GM18873 (cell line): ENCODE measurements at regions not wholly inside any gene's neighbourhood (a gene's known extent, or its start where the extent isn't known, plus 50 kb on each side); places are given as distances from the start of the nearest gene placed in this dataset.

Experiments used
- ATAC-seq: cut with Tn5 transposase; IDR thresholded peaks from one replicate; pipeline ENCODE4 v1.9.1; 2021; ENCODE audit warnings: mild to moderate bottlenecking, moderate library complexity, moderate number of reproducible peaks; ENCODE audit not compliant: unreplicated experiment, low FRiP score

- no peak for ATAC-seq
Measured at GRCh38 chr13:22079961-22080360, 409.1 kb downstream of the FGF9 start.

DNA sequence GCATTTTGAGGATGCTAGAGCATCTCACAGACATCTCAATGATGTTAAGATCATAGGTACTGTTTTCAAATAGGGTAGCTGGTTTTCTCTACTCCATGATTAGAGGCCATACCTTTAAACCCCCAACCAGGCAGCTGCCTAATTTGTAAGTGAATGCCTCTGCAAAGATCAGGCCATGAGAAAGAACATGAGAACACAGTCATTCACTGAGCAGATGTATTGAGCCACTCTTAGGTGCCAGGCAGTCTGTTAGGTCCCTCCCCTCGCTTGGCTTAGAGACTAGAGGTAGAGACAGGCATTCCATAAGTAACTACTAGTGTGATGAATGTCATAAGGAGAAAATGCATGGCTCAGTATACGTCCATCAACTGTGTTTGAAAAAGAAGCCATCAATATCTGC is 410.0 kb downstream of the FGF9 start:
- ATAC-seq = no peak

GRCh38 chr13:22081430-22081829 is 410.6 kb downstream of the FGF9 start:
- ATAC-seq = no peak

GRCh38 chr13:22082030-22082429 is 411.2 kb downstream of the FGF9 start:
- no peak for ATAC-seq

- ATAC-seq = no peak
Measured at GRCh38 chr13:22082437-22083100, 411.7 kb downstream of the FGF9 start.

- no peak for ATAC-seq
Measured at GRCh38 chr13:22085001-22085400, 414.1 kb downstream of the FGF9 start.

GRCh38 chr13:22086597-22087330 is 415.9 kb downstream of the FGF9 start:
- ATAC-seq = no peak

GRCh38 chr13:22090106-22090505 is 419.2 kb downstream of the FGF9 start:
- ATAC-seq = no peak

DNA sequence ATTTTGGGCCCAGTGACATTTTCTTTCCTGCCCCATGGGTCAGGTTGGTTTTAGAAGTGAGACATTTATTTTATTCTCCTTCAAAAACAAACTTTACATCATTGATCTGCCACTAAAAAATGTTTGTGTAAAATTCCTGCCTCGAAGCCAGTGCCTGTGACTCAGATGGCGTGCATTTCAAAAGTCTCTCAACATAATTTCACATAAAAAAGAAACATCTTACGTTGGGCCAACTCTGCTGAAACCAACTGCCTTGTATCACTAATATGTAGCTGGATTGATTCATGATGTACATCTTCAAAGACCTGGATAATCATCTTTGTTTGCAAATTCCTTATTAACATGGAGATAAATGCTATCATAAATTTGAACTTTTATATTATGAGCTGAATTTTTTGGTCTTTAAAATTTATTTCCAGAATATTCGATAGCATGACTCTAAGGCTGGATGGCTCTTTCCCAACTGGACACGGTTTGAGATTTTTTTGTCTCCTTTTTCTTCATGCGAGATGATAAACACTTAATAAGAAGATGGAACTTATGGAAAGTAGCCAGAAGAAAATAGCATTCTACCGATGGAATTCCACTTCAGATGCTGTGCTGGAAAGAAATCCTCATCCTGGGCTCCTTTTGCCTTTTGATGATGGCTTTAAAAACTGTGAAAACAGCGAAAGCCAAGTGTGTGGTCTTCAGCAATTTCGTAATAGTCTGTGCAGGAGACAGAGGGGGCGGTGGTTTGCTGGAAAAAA is 420.5 kb downstream of the FGF9 start:
- no peak for ATAC-seq

DNA sequence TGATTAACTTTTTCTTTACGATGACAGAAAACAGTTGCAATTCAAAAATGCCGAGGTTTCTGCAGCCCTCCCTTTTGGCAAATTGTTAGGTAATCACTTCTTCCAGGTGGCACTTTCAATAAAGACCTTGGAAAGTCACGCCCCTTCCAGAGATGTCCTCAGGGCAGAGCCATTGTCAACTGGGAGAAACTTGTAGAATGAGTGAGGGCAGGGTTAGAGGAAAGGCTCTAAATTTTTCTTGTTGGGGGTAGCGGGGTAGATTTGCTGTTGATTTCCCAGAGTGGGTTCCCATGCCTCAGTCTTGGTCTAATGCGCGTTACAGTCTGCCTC is 421.1 kb downstream of the FGF9 start:
- ATAC-seq = no peak

DNA sequence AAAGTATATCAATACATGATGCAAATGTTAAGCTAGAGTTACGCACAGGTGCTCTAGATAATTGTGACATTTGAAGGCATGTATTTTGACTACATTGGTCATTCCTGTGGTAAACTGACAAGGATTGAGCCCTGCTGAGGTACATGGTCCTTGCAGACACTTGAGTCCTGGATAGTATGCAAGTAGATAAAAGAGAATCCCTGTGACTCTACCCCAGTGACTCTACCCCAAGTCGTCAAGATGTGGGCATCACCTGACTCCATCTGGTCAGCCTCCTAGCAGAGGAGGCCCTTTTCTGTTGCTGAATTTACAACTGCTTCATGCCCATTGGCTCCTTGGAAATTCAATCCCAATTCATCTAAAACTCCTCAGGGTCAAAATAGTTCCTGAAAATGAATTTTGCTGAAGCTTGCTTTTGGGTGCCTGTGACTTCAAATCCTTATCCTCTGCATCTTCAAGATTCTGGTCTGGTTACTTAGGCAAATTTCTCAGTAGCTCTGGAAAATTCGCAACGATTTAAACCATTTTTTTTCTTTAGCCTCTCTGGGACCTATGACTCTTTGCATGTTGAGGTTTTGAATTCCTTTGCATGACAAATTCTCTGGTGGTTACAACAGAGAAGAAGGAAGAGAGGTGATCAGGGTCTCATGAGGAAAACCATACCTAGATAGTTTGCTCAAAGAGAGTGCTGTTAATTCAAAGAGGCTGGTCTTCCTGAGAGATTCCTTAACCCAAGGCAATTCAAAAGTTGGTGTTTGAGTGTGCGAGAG is 422.1 kb downstream of the FGF9 start:
- ATAC-seq = no peak

DNA sequence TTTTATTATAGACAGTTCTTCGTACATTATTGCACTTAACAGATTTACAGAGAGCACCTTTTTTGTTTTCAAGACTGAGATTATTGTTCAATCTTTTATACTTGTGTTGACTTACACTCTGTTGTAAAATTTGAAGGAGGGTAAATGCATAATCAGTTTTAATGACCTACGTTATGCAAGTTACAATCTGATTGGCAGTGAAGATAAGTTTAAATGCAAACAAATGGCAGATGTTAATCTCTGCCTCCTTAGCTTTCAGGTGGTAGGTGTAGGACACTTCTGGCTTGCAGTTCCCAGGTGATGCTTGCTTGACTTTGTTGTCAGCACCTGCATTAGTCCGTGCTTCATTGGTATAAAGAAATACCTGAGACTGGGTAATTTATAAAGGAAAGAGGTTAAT is 424.9 kb downstream of the FGF9 start:
- ATAC-seq = no peak

- no peak for ATAC-seq
Measured at GRCh38 chr13:22099585-22099984, 428.7 kb downstream of the FGF9 start.

DNA sequence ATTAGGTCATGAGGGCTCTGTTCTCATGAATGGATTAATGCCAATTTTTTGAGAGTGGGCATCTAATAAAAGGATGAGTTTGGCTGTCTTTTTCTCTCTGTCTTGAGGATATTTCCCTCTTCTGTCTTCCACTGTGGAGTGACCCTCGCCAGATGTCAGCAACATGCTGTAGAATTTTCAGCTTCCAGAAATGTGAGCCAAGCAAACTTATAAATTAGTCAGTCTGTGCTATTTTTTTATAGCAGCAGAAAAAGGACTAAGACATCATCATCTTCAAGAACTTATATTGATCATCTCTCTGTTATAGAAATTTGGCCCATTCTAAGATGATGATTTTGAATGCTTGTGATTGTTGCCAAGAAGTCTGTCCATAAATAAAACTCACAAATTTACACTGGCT is 431.4 kb downstream of the FGF9 start:
- no peak for ATAC-seq

DNA sequence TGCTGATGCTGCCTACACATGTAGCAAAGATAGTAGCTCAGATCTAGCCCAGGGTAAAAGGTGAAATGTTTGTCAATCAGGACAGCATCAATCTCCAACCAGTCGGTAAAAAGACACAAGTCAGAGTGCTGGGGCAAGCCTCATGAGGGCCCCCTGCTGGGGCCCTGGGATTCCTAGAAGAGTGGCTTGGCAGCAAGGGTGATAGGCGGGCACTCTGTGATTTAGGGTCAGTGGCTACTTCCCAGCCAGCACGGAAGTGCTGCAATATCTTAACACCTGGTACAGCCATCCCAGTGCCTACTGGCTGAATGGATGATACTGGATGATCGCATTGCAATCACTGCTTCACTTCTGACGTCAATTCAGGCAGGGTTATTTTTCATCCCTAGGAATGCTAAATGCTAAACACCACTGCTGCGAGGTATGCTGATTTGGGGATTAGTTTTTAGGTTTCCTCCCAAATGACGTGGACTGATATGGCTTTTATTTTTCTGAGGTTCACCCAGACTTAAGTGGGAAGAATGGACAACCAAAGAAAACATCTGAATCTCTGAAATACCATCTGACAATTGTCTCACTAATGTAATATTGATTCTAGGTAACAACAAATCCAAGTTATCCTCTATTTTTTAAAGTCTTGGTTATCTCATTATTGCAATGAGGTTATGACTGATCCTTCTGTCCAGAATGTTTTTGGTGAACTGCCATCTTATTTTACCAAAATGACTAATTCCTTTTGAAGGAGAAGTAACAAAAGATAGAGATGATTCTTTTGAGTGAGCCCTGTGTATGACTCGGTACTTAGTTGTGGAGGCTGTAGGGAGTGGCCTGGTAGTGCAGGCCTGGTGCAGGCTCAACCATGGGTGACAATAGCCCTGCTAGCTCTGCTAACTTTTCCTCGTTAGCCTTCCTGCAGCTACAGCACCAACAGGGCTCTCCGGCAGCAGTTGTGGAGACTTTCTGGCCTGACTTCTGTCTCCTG is 432.5 kb downstream of the FGF9 start:
- no peak for ATAC-seq

DNA sequence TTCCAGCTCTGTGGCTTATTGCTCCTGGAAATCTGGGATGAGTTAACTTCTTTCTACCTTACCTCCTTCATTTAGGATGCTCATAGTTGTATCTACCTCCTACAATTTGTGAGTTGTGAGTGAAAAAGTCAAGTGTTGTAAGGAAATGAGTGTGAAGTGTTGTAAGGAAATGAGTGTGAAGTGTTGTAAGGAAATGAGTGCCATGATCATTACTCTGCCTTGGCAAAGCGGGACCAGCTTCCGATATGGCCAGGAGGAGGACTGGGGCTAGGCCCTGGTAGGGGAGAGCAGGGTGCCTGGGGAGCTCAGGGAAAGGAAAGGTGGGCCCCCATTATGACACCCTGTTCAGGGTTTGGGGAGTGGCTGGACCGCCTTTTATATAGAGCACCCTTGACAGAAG is 435.2 kb downstream of the FGF9 start:
- no peak for ATAC-seq

GRCh38 chr13:22107549-22107948 is 436.7 kb downstream of the FGF9 start:
- no peak for ATAC-seq

DNA sequence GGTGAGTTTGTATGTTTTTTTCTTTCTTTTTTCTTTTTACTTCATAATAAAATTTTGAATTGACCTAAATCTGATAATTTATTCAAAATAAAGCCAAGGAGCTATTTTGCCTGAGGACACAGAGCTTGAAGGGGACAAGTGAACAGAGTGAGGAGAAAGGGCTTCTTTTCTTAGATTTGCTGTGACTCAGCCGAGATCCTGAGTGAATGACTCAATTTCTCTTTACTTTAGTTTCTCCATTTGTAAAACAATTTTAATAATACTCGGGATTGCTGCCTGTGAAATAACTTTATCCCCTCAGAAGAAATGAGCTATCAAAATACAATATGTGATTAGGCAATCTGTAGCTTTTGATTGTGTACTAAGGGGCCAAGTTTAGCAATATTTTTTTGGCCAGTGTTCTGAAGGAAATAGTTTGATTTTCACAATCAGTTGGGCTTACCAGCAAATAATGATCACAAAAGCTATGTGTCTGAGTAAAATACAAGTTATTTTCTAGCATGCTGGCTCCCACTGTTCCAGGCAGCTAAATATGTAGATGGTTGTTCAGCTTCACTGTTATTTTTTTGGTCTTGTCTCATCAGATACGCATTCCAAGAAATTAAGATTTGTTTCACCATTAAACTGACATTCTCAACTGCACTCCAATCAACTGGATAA is 437.5 kb downstream of the FGF9 start:
- no peak for ATAC-seq

GRCh38 chr13:22108979-22109378 is 438.1 kb downstream of the FGF9 start:
- ATAC-seq = no peak
